ENCODE measurements at regions not wholly inside any gene's neighbourhood (a gene's known extent, or its start where the extent isn't known, plus 50 kb on each side); places are given as distances from the start of the nearest gene placed in this dataset.

GRCh38 chr9:106772523-106773290, 90.3 kb upstream of the ZNF462 start:
- TF ChIP-seq MXI1 (conservative IDR thresholded peaks at IDR 0.05; ENCODE audit: poor library complexity, severe bottlenecking): no peak
- no peak for TF ChIP-seq CTCF (IDR thresholded peaks at IDR 0.05; ENCODE audit: poor library complexity, severe bottlenecking)
- TF ChIP-seq EZH2 (IDR thresholded peaks at IDR 0.05; ENCODE audit: borderline replicate concordance, insufficient read depth, low read length, poor library complexity, severe bottlenecking): no peak
- TF ChIP-seq POLR2AphosphoS5 (IDR thresholded peaks at IDR 0.05): no peak
- TF ChIP-seq EP300 (conservative IDR thresholded peaks at IDR 0.05; ENCODE audit: poor library complexity, severe bottlenecking): no peak
- no peak for TF ChIP-seq TAF1 (IDR thresholded peaks at IDR 0.05; ENCODE audit: low read depth)
- TF ChIP-seq REST (IDR thresholded peaks at IDR 0.05; ENCODE audit: borderline replicate concordance): no peak
- no peak for TF ChIP-seq RAD21 (conservative IDR thresholded peaks at IDR 0.05)
- TF ChIP-seq SMC3 (conservative IDR thresholded peaks at IDR 0.05; ENCODE audit: poor library complexity): no peak

All from neural cell (in vitro differentiated cells).